ENCODE measurements at regions not wholly inside any gene's neighbourhood (a gene's known extent, or its start where the extent isn't known, plus 50 kb on each side); places are given as distances from the start of the nearest gene placed in this dataset.

- Histone ChIP-seq H3K36me3 (replicated peaks) (no peaks in the 10 kb centered on the region), H3K9me3 (no peaks in the 10 kb centered on the region), H3K4me1 (no peaks in the 10 kb centered on the region), H3K4me3 (no peak overlapping the region), H3K27me3 (ENCODE audit: low read depth) (no peaks in the 10 kb centered on the region; the same call in 1 of the 2 replicates)
- DNase-seq (ENCODE audit: low spot score in 2 of 2), result no peak
- in situ Hi-C loops (cut with MboI; ENCODE audit: low sequenced_read_pairs), result no loop called here
Measured at GRCh38 chr9:29882767-29883166, 2309.5 kb upstream of the C9orf72 start.

- no peak for DNase-seq (ENCODE audit: low spot score in 2 of 2)
- in situ Hi-C loops (cut with MboI; ENCODE audit: low sequenced_read_pairs), result no loop called here
- Histone ChIP-seq H3K4me1 (no peaks in the 10 kb centered on the region), H3K36me3 (replicated peaks) (no peaks in the 10 kb centered on the region), H3K27me3 (ENCODE audit: low read depth) (no peaks in the 10 kb centered on the region), H3K4me3 (no peak overlapping the region), H3K9me3 (no peaks in the 10 kb centered on the region; the same call in 1 of the 2 replicates)
Measured at GRCh38 chr9:29906065-29906464, 2332.8 kb upstream of the C9orf72 start.

GRCh38 chr9:29928072-29928471 is 2354.8 kb upstream of the C9orf72 start:
- Histone ChIP-seq H3K27me3 (ENCODE audit: low read depth) (no peaks in the 10 kb centered on the region), H3K4me1 (no peaks in the 10 kb centered on the region), H3K9me3 (no peaks in the 10 kb centered on the region), H3K4me3 (no peak overlapping the region), H3K36me3 (replicated peaks) (no peaks in the 10 kb centered on the region)
- DNase-seq (ENCODE audit: low spot score in 2 of 2), result no peak
- in situ Hi-C loops (cut with MboI; ENCODE audit: low sequenced_read_pairs), result no loop called here

GRCh38 chr9:29939559-29939958 is 2366.3 kb upstream of the C9orf72 start:
- Histone ChIP-seq H3K27me3 (ENCODE audit: low read depth) (no peaks in the 10 kb centered on the region), H3K9me3 (no peaks in the 10 kb centered on the region), H3K4me1 (no peaks in the 10 kb centered on the region), H3K36me3 (replicated peaks) (no peaks in the 10 kb centered on the region), H3K4me3 (no peak overlapping the region)
- no peak for DNase-seq (ENCODE audit: low spot score in 2 of 2)
- in situ Hi-C loops (cut with MboI; ENCODE audit: low sequenced_read_pairs), result no loop called here

- Histone ChIP-seq H3K4me1 (peaks cover 8% of the 10 kb centered on the region), H3K36me3 (replicated peaks) (no peaks in the 10 kb centered on the region), H3K4me3 (no peak overlapping the region), H3K9me3 (no peaks in the 10 kb centered on the region), H3K27me3 (ENCODE audit: low read depth) (no peaks in the 10 kb centered on the region)
- DNase-seq (ENCODE audit: low spot score in 2 of 2), result no peak
- in situ Hi-C loops (cut with MboI; ENCODE audit: low sequenced_read_pairs), result no loop called here
Measured at GRCh38 chr9:29945012-29945411, 2371.7 kb upstream of the C9orf72 start.

- Histone ChIP-seq H3K4me3 (no peak overlapping the region), H3K27me3 (ENCODE audit: low read depth) (no peaks in the 10 kb centered on the region), H3K4me1 (no peaks in the 10 kb centered on the region), H3K36me3 (replicated peaks) (no peaks in the 10 kb centered on the region), H3K9me3 (no peaks in the 10 kb centered on the region)
- in situ Hi-C loops (cut with MboI; ENCODE audit: low sequenced_read_pairs), result no loop called here
- DNase-seq (ENCODE audit: low spot score in 2 of 2), result no peak
Measured at GRCh38 chr9:29958469-29958868, 2385.2 kb upstream of the C9orf72 start.

GRCh38 chr9:29965834-29966233 is 2392.6 kb upstream of the C9orf72 start:
- DNase-seq (ENCODE audit: low spot score in 2 of 2), result no peak
- H3K9me3 ChIP-seq, result no peaks in the 10 kb centered on the region

GRCh38 chr9:29966247-29966646 is 2393.0 kb upstream of the C9orf72 start:
- H3K36me3 ChIP-seq (replicated peaks), result no peaks in the 10 kb centered on the region
- in situ Hi-C loops (cut with MboI; ENCODE audit: low sequenced_read_pairs), result no loop called here
- no peak overlapping the region for H3K4me3 ChIP-seq
- no peaks in the 10 kb centered on the region for H3K27me3 ChIP-seq (ENCODE audit: low read depth)
- no peaks in the 10 kb centered on the region for H3K4me1 ChIP-seq
- no peaks in the 10 kb centered on the region for H3K9me3 ChIP-seq
- DNase-seq (ENCODE audit: low spot score in 2 of 2), result no peak

More at GRCh38 chr9:29965834-29966233, 2392.6 kb upstream of the C9orf72 start:
- in situ Hi-C loops (cut with MboI; ENCODE audit: low sequenced_read_pairs), result no loop called here
- Histone ChIP-seq H3K27me3 (ENCODE audit: low read depth) (no peaks in the 10 kb centered on the region), H3K4me3 (no peak overlapping the region), H3K4me1 (no peaks in the 10 kb centered on the region), H3K36me3 (replicated peaks) (no peaks in the 10 kb centered on the region)

GRCh38 chr9:29968831-29969230 is 2395.6 kb upstream of the C9orf72 start:
- DNase-seq (ENCODE audit: low spot score in 2 of 2), result no peak
- Histone ChIP-seq H3K4me1 (no peaks in the 10 kb centered on the region), H3K4me3 (no peak overlapping the region), H3K36me3 (replicated peaks) (no peaks in the 10 kb centered on the region), H3K27me3 (ENCODE audit: low read depth) (no peaks in the 10 kb centered on the region), H3K9me3 (no peaks in the 10 kb centered on the region)
- in situ Hi-C loops (cut with MboI; ENCODE audit: low sequenced_read_pairs), result no loop called here

- H3K36me3 ChIP-seq (replicated peaks), result no peaks in the 10 kb centered on the region
- in situ Hi-C loops (cut with MboI; ENCODE audit: low sequenced_read_pairs), result no loop called here
- no peak overlapping the region for H3K4me3 ChIP-seq
- H3K27me3 ChIP-seq (ENCODE audit: low read depth), result no peaks in the 10 kb centered on the region
- H3K9me3 ChIP-seq, result no peaks in the 10 kb centered on the region
- DNase-seq (ENCODE audit: low spot score in 2 of 2), result no peak
- H3K4me1 ChIP-seq, result no peaks in the 10 kb centered on the region
Measured at GRCh38 chr9:29969408-29969807, 2396.1 kb upstream of the C9orf72 start.

- Histone ChIP-seq H3K4me1 (no peaks in the 10 kb centered on the region), H3K9me3 (no peaks in the 10 kb centered on the region), H3K4me3 (no peak overlapping the region), H3K36me3 (replicated peaks) (no peaks in the 10 kb centered on the region), H3K27me3 (ENCODE audit: low read depth) (no peaks in the 10 kb centered on the region)
- in situ Hi-C loops (cut with MboI; ENCODE audit: low sequenced_read_pairs), result no loop called here
- no peak for DNase-seq (ENCODE audit: low spot score in 2 of 2)
Measured at GRCh38 chr9:29969856-29970647, 2396.8 kb upstream of the C9orf72 start.

GRCh38 chr9:29974197-29974596 is 2400.9 kb upstream of the C9orf72 start:
- Histone ChIP-seq H3K9me3 (no peaks in the 10 kb centered on the region), H3K4me1 (no peaks in the 10 kb centered on the region), H3K4me3 (no peak overlapping the region), H3K27me3 (ENCODE audit: low read depth) (no peaks in the 10 kb centered on the region), H3K36me3 (replicated peaks) (no peaks in the 10 kb centered on the region)
- in situ Hi-C loops (cut with MboI; ENCODE audit: low sequenced_read_pairs), result no loop called here
- no peak for DNase-seq (ENCODE audit: low spot score in 2 of 2)

GRCh38 chr9:29976981-29977380 is 2403.7 kb upstream of the C9orf72 start:
- no peak overlapping the region for H3K4me3 ChIP-seq
- in situ Hi-C loops (cut with MboI; ENCODE audit: low sequenced_read_pairs), result no loop called here
- no peaks in the 10 kb centered on the region for H3K9me3 ChIP-seq
- H3K36me3 ChIP-seq (replicated peaks), result no peaks in the 10 kb centered on the region
- H3K4me1 ChIP-seq, result no peaks in the 10 kb centered on the region
- DNase-seq (ENCODE audit: low spot score in 2 of 2), result no peak
- no peaks in the 10 kb centered on the region for H3K27me3 ChIP-seq (ENCODE audit: low read depth)

GRCh38 chr9:29981013-29981412 is 2403.4 kb upstream of the ACO1 start:
- no peaks in the 10 kb centered on the region for H3K4me1 ChIP-seq
- in situ Hi-C loops (cut with MboI; ENCODE audit: low sequenced_read_pairs), result no loop called here
- no peaks in the 10 kb centered on the region for H3K27me3 ChIP-seq (ENCODE audit: low read depth)
- H3K9me3 ChIP-seq, result no peaks in the 10 kb centered on the region
- H3K4me3 ChIP-seq, result no peak overlapping the region
- DNase-seq (ENCODE audit: low spot score in 2 of 2), result no peak
- no peaks in the 10 kb centered on the region for H3K36me3 ChIP-seq (replicated peaks)

- Histone ChIP-seq H3K9me3 (no peaks in the 10 kb centered on the region), H3K27me3 (ENCODE audit: low read depth) (no peaks in the 10 kb centered on the region), H3K4me3 (no peak overlapping the region), H3K4me1 (no peaks in the 10 kb centered on the region), H3K36me3 (replicated peaks) (no peaks in the 10 kb centered on the region)
- no peak for DNase-seq (ENCODE audit: low spot score in 2 of 2)
- in situ Hi-C loops (cut with MboI; ENCODE audit: low sequenced_read_pairs), result no loop called here
Measured at GRCh38 chr9:29999645-30000044, 2384.8 kb upstream of the ACO1 start.

All from HAP-1 (cell line).